ENCODE measurements at regions not wholly inside any gene's neighbourhood (a gene's known extent, or its start where the extent isn't known, plus 50 kb on each side); places are given as distances from the start of the nearest gene placed in this dataset.

DNA sequence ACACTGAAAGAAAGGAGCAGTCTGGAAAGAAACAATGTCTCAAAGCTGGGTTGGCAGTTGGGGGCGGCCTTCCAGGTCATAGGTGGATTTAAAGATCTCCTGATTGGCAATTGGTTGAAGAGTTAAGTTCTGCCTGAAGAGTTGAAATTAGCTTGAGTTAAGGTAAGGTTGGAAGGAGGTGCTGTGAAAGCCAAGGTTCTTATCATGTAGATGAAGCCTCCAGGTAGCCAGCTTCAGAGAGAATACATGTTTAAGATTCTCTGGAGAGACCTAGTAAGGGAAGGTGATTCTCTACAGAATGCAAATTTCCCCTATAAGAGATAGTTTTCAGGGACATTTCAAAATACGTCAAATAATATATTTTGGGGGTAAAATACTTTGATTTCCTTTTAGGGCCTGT, 387.1 kb downstream of the TMEM232 start:
- peaks cover 2 to 3% of the 10 kb centered on the region in 2 experiments for H3K9me3 Mint-ChIP-seq

More for the DNA sequence above, 387.1 kb downstream of the TMEM232 start:
- Histone ChIP-seq H3T11ph (ENCODE audit: low read length) (no peak overlapping the region), H3K27me3 (ENCODE audit: insufficient read depth, low read length) (no peaks in the 10 kb centered on the region), H3K4me1 (ENCODE audit: insufficient read depth, low read length) (no peaks in the 10 kb centered on the region), H2BK12ac (ENCODE audit: insufficient read length, low read depth, low read length) (no peak overlapping the region), H4K5ac (ENCODE audit: insufficient read length, low read depth, low read length) (no peak overlapping the region), H3K4me2 (ENCODE audit: insufficient read depth, insufficient read length, low read length) (no peak overlapping the region), H3K56ac (ENCODE audit: insufficient read length, low read depth, low read length) (no peak overlapping the region), H3K18ac (ENCODE audit: insufficient read length, low read depth, low read length) (no peak overlapping the region), H2BK20ac (ENCODE audit: low read depth, low read length, poor library complexity, severe bottlenecking) (no peak overlapping the region), H3K23me2 (ENCODE audit: insufficient read length, low read depth, low read length, poor library complexity, severe bottlenecking) (no peaks in the 10 kb centered on the region), H3K27ac (ENCODE audit: insufficient read length, low read depth, low read length) (no peak overlapping the region), H2BK120ac (ENCODE audit: low read depth, low read length, poor library complexity, severe bottlenecking) (no peak overlapping the region), H4K8ac (replicated peaks; ENCODE audit: insufficient read length, low read depth, low read length) (no peak overlapping the region), H3K9ac (ENCODE audit: extremely low read depth, insufficient read length, low read length) (no peak overlapping the region), H2BK15ac (ENCODE audit: low read depth, low read length) (no peak overlapping the region), H3K79me2 (ENCODE audit: insufficient read depth, low read length) (no peaks in the 10 kb centered on the region), H2AFZ (ENCODE audit: low read length) (no peak overlapping the region), H4K20me1 (ENCODE audit: control insufficient read depth, insufficient read depth, insufficient read length) (no peaks in the 10 kb centered on the region), H3K14ac (ENCODE audit: insufficient read depth, low read length) (no peak overlapping the region), H2AK5ac (ENCODE audit: insufficient read length, low read length) (no peak overlapping the region), H4K91ac (ENCODE audit: insufficient read length, low read depth, low read length) (no peak overlapping the region), H2BK5ac (ENCODE audit: insufficient read length, low read length) (no peak overlapping the region), H3K79me1 (ENCODE audit: insufficient read depth, low read depth, low read length, poor library complexity, severe bottlenecking) (no peaks in the 10 kb centered on the region), H3K23ac (ENCODE audit: insufficient read length, low read depth, low read length) (no peak overlapping the region), H3K9me3 (ENCODE audit: control insufficient read depth, low read depth, low read length) (no peaks in the 10 kb centered on the region), H3K4ac (ENCODE audit: low read depth, low read length) (no peak overlapping the region)
- TF ChIP-seq, protein P1, sequence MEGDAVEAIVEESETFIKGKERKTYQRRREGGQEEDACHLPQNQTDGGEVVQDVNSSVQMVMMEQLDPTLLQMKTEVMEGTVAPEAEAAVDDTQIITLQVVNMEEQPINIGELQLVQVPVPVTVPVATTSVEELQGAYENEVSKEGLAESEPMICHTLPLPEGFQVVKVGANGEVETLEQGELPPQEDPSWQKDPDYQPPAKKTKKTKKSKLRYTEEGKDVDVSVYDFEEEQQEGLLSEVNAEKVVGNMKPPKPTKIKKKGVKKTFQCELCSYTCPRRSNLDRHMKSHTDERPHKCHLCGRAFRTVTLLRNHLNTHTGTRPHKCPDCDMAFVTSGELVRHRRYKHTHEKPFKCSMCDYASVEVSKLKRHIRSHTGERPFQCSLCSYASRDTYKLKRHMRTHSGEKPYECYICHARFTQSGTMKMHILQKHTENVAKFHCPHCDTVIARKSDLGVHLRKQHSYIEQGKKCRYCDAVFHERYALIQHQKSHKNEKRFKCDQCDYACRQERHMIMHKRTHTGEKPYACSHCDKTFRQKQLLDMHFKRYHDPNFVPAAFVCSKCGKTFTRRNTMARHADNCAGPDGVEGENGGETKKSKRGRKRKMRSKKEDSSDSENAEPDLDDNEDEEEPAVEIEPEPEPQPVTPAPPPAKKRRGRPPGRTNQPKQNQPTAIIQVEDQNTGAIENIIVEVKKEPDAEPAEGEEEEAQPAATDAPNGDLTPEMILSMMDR (conservative IDR thresholded peaks at IDR 0.05) = no peak
- Mint-ChIP-seq H3K27me3 (ENCODE audit: low read depth) (no peaks in the 10 kb centered on the region; the same call in 1 of the 2 replicates), H3K36me3 (ENCODE audit: insufficient read depth in 1 of 3, low read depth in 3 of 3) (peaks cover 0 to 11% (median 4%) of the 10 kb centered on the region in 3 experiments; a peak in 2 of 7 replicates), H3K27ac (peak overlapping the region in 1 of 3 experiments; percentile 41; a peak in 3 of 7 replicates), H3K4me3 (no peak overlapping the region), H3K4me1 (peaks cover 10 to 12% of the 10 kb centered on the region in 2 experiments)
- WGBS (ENCODE audit: extremely low coverage, insufficient read length, low lambda C conversion rate) = no CpG with 5 or more reads among the region's 2 CpGs
- no peak for DNase-seq

All from H9 (cell line).